ENCODE measurements at regions not wholly inside any gene's neighbourhood (a gene's known extent, or its start where the extent isn't known, plus 50 kb on each side); places are given as distances from the start of the nearest gene placed in this dataset.

DNA sequence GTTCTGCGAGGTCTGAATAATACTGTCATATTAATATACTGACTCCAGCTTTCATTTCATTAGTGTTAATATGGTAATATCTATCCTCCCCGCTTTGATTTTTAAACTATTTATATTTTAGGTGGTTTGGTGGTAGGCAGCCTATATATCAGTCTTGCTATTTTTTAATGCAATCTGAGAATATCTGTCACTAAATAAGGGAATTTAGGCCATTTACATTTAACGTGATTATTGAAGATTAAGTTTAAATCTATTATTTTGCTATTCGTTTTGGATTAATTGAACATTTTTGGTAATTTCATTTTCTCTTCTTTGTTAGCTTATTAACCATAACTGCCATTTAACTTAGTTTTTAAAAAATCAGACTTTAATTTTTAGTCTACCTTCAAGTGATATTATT, 247.7 kb upstream of the PMFBP1 start:
- no peak for DNase-seq (ENCODE audit: low read depth)
- TF ChIP-seq, protein P1, sequence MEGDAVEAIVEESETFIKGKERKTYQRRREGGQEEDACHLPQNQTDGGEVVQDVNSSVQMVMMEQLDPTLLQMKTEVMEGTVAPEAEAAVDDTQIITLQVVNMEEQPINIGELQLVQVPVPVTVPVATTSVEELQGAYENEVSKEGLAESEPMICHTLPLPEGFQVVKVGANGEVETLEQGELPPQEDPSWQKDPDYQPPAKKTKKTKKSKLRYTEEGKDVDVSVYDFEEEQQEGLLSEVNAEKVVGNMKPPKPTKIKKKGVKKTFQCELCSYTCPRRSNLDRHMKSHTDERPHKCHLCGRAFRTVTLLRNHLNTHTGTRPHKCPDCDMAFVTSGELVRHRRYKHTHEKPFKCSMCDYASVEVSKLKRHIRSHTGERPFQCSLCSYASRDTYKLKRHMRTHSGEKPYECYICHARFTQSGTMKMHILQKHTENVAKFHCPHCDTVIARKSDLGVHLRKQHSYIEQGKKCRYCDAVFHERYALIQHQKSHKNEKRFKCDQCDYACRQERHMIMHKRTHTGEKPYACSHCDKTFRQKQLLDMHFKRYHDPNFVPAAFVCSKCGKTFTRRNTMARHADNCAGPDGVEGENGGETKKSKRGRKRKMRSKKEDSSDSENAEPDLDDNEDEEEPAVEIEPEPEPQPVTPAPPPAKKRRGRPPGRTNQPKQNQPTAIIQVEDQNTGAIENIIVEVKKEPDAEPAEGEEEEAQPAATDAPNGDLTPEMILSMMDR (IDR thresholded peaks at IDR 0.05; ENCODE audit: insufficient read depth, low read length), result no peak
- H3K4me3 ChIP-seq (ENCODE audit: low read depth, low read length), result no peak overlapping the region

DNA sequence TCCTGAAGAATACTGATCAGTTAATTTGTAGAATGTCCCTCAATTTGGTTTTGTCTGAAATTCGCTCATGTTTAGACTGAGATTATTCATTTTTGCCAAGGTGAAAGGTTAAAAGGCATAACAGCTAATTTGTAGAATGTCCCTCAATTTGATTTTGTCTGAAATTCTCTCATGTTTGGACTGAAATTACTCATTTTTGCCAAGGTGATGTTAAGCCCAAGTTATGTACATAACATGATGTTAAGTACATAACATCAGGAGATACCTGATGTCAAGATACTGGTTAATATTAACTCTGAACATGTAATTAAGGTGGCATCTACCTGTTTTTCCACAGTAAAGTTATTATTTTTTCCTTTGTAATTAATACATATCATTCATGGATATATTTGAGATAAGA, 243.4 kb upstream of the PMFBP1 start:
- no peak overlapping the region for H3K4me3 ChIP-seq (ENCODE audit: low read depth, low read length)
- DNase-seq (ENCODE audit: low read depth), result no peak
- TF ChIP-seq, protein P1 (IDR thresholded peaks at IDR 0.05; ENCODE audit: insufficient read depth, low read length), result no peak

DNA sequence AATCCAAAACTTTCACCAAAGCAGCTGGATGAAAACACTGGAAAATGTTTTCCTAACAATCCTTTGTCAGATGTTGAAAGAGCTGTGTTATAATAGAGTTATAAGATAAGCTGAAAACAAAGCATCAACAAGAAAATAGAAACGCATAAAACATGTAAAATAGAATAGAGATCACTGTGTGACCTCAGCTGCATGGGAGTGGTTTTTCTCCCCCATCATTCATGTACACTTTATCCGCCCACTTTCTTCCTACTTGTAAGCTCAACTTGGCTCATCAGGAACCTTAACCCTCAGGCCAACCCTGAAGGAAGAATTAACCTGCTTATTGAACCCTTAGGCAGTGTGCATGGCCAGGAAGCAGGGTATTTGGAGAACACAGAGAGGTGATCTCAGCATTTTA, 238.5 kb upstream of the PMFBP1 start:
- DNase-seq (ENCODE audit: low read depth), result no peak
- TF ChIP-seq, protein P1 (IDR thresholded peaks at IDR 0.05; ENCODE audit: insufficient read depth, low read length), result no peak
- no peak overlapping the region for H3K4me3 ChIP-seq (ENCODE audit: low read depth, low read length)

DNA sequence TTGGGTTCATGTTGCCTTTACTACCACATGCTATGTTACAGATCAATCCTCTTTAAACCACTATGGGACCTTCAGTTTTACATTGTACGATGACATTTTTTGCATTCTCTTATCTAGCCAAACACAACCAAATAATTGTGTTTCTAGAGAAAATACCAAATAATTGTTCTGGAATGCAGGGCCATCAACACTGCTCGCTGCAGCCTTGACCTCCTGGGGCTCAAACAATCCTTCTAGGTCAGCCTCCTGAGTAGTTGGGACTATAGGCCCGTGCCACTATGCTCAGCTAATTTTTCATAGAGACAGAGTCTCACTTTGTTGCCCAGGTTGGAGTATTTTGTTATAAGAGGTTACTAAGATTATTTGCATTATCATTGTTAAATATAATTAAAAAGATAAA, 237.5 kb upstream of the PMFBP1 start:
- TF ChIP-seq, protein P1 (IDR thresholded peaks at IDR 0.05; ENCODE audit: insufficient read depth, low read length), result no peak
- no peak for DNase-seq (ENCODE audit: low read depth)
- no peak overlapping the region for H3K4me3 ChIP-seq (ENCODE audit: low read depth, low read length)

DNA sequence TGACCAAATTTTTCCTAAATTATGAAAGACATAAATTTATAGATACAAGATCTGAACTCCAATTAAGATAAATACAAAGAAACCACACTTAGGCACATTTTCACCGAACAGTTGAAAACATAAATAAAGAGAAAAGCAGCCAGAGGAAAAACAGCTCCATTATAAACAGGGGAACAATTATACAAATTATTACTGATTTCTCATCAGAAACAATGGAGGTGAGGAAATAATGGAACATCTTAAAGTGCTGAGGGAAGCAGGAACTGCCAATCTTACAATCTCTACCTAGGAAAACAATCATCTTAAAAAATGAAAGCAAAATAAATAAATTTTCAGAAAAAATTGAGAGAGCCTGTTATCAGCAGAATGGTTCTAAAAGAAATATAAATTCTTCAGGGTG, 234.4 kb upstream of the PMFBP1 start:
- TF ChIP-seq, protein P1 (IDR thresholded peaks at IDR 0.05; ENCODE audit: insufficient read depth, low read length), result no peak
- DNase-seq (ENCODE audit: low read depth), result no peak
- no peak overlapping the region for H3K4me3 ChIP-seq (ENCODE audit: low read depth, low read length)

DNA sequence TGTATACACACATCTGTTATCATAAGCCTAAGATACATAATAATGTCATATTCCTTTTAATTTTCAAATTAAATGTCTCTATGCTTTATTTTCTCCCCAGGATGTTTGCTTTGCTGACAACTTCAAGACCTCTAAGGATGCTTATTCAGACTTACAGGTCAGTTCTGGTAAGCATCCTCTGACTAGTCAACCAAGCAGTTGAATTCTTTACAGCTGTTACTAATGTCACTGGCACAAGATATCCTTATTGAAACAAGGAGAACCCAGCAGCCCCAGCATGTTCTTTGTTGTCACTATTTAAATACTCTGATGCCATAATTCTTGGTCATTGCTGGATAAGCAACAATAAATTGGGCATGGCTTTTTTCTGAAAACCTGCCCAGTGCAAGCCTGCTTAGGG, 232.3 kb upstream of the PMFBP1 start:
- peak; percentile 22 for DNase-seq (ENCODE audit: low read depth)
- TF ChIP-seq, protein P1 (IDR thresholded peaks at IDR 0.05; ENCODE audit: insufficient read depth, low read length), result no peak

DNA sequence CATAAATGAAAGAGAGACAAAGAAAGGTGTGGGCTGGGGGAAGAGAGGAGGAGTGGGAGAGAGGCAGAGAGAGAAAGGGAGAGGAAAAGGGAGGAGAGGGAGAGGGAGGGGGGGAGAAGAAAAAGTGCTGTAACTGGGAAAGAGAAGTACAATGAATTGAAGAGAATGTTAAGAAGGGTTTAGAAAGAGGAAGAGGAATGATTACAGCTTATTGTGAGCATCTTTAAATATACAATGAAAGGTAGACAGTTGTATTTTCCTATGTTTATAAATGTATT, 229.1 kb upstream of the PMFBP1 start:
- no peak for DNase-seq (ENCODE audit: low read depth)
- H3K4me3 ChIP-seq (ENCODE audit: low read depth, low read length), result no peak overlapping the region
- TF ChIP-seq, protein P1 (IDR thresholded peaks at IDR 0.05; ENCODE audit: insufficient read depth, low read length), result no peak

More for the DNA sequence above, 232.3 kb upstream of the PMFBP1 start:
- no peak overlapping the region for H3K4me3 ChIP-seq (ENCODE audit: low read depth, low read length)

All from fibroblast of the aortic adventitia (primary cell).